HepG2 (cell line): ENCODE measurements at regions not wholly inside any gene's neighbourhood (a gene's known extent, or its start where the extent isn't known, plus 50 kb on each side); places are given as distances from the start of the nearest gene placed in this dataset.
A peak's percentile ranks its signal among the peaks of the same experiment; 100 is the strongest.

Source experiments
- ARID3A ChIP-seq: IDR thresholded peaks from 2 replicates; pipeline ENCODE4 v1.6.1; 2012; ENCODE audit warnings: low read depth, low read length, improper control_type of control experiment
- BRD4 ChIP-seq: sonication (generic); formaldehyde crosslinking; IDR thresholded peaks from 2 replicates; pipeline ENCODE4 v1.4.0; 2020; ENCODE audit warnings: missing genetic modification reagents
- CBX2 ChIP-seq, 2 experiments: fragments of 200-600 bp in 1 of 2; sonication (generic); formaldehyde crosslinking in 1 of 2; IDR thresholded peaks; 2 replicates each; pipeline versions ENCODE4 v1.7.0 to v1.8.1; 2018 to 2022; ENCODE audit warnings: low read depth in 2 of 2, low read length in 1 of 2, mild to moderate bottlenecking in 1 of 2, missing genetic modification reagents in 1 of 2
- CSRNP1 ChIP-seq: sonication (generic); formaldehyde crosslinking; IDR thresholded peaks from 2 replicates; pipeline ENCODE4 v1.8.1; 2023; ENCODE audit warnings: mild to moderate bottlenecking, missing genetic modification reagents
- GLI4 ChIP-seq: sonication (generic); formaldehyde crosslinking; IDR thresholded peaks from 2 replicates; pipeline ENCODE4 v1.5.1; 2020; ENCODE audit warnings: missing genetic modification reagents, mild to moderate bottlenecking, moderate library complexity, borderline replicate concordance
- MTA1 ChIP-seq: sonication (generic); formaldehyde crosslinking; IDR thresholded peaks from 2 replicates; pipeline ENCODE4 v1.4.0; 2020; ENCODE audit warnings: missing genetic modification reagents, mild to moderate bottlenecking, borderline replicate concordance
- NBN ChIP-seq: fragments of 450-650 bp; conservative IDR thresholded peaks from 2 replicates; pipeline ENCODE4 v1.6.1; 2017
- NCOA5 ChIP-seq: sonication (generic); formaldehyde crosslinking; IDR thresholded peaks from 2 replicates; pipeline ENCODE4 v1.4.0; 2020; ENCODE audit warnings: missing genetic modification reagents
- NFIC ChIP-seq: IDR thresholded peaks from 2 replicates; pipeline ENCODE4 v1.6.1; 2012; ENCODE audit warnings: mild to moderate bottlenecking, low read length, inconsistent platforms
- PREB ChIP-seq: sonication (generic); formaldehyde crosslinking; IDR thresholded peaks from 2 replicates; pipeline ENCODE4 v1.4.0; 2020; ENCODE audit warnings: missing genetic modification reagents
- ZBTB10 ChIP-seq: sonication (generic); formaldehyde crosslinking; IDR thresholded peaks from 2 replicates; pipeline ENCODE4 v1.4.0; 2020; ENCODE audit warnings: missing genetic modification reagents, borderline replicate concordance
- ZFX ChIP-seq: sonication (generic); formaldehyde crosslinking; IDR thresholded peaks from 2 replicates; pipeline ENCODE4 v1.4.0; 2020; ENCODE audit warnings: mild to moderate bottlenecking, low read depth, missing genetic modification reagents, moderate library complexity
- ZNF362 ChIP-seq: sonication (generic); formaldehyde crosslinking; IDR thresholded peaks from 2 replicates; pipeline ENCODE4 v1.4.0; 2020; ENCODE audit warnings: missing genetic modification reagents, mild to moderate bottlenecking, borderline replicate concordance
- ZNF501 ChIP-seq: sonication (generic); formaldehyde crosslinking; IDR thresholded peaks from 2 replicates; pipeline ENCODE4 v1.5.1; 2020; ENCODE audit warnings: mild to moderate bottlenecking, moderate library complexity, missing genetic modification reagents
- ZNF550 ChIP-seq: sonication (generic); formaldehyde crosslinking; IDR thresholded peaks from 2 replicates; pipeline ENCODE4 v1.4.0; 2020; ENCODE audit warnings: mild to moderate bottlenecking, missing genetic modification reagents, borderline replicate concordance
- ZNF563 ChIP-seq: sonication (generic); formaldehyde crosslinking; IDR thresholded peaks from 2 replicates; pipeline ENCODE4 v1.8.0; 2022; ENCODE audit warnings: mild to moderate bottlenecking, moderate library complexity, missing genetic modification reagents
- ZNF605 ChIP-seq: sonication (generic); formaldehyde crosslinking; IDR thresholded peaks from 2 replicates; pipeline ENCODE4 v1.8.0; 2022; ENCODE audit warnings: mild to moderate bottlenecking, missing genetic modification reagents
- ZNF639 ChIP-seq: conservative IDR thresholded peaks from 2 replicates; pipeline ENCODE4 v1.6.1; 2018; ENCODE audit warnings: missing genetic modification reagents
- ZNF720 ChIP-seq: sonication (generic); formaldehyde crosslinking; IDR thresholded peaks from 2 replicates; pipeline ENCODE4 v1.4.0; 2020; ENCODE audit warnings: missing genetic modification reagents
- ZNF792 ChIP-seq: IDR thresholded peaks from 2 replicates; pipeline ENCODE4 v1.6.1; 2016
- ZSCAN20 ChIP-seq: sonication (generic); formaldehyde crosslinking; IDR thresholded peaks from 2 replicates; pipeline ENCODE4 v1.4.0; 2020; ENCODE audit warnings: missing genetic modification reagents, mild to moderate bottlenecking, borderline replicate concordance
- ZSCAN30 ChIP-seq: sonication (generic); formaldehyde crosslinking; IDR thresholded peaks from 2 replicates; pipeline ENCODE4 v1.5.0; 2020; ENCODE audit warnings: mild to moderate bottlenecking, missing genetic modification reagents

GRCh38 chr2:126982935-126983334 is 84.2 kb downstream of the TEX51 start (continued):
- no peak for TF ChIP-seq ZNF605
- no peak for TF ChIP-seq ZFX (CRISPR knock-in tag)
- TF ChIP-seq ZBTB10 (CRISPR knock-in tag): no peak
- no peak for TF ChIP-seq ZNF362 (CRISPR knock-in tag)
- no peak for TF ChIP-seq PREB
- TF ChIP-seq BRD4 (CRISPR knock-in tag): no peak
- TF ChIP-seq ZNF720 (CRISPR knock-in tag): no peak
- no peak for TF ChIP-seq ZSCAN30 (CRISPR knock-in tag)
- no peak for TF ChIP-seq NCOA5
- TF ChIP-seq CBX2 (IDR thresholded peaks at IDR 0.05; ENCODE audit: low read depth, low read length): no peak
- no peak for TF ChIP-seq CBX2 (CRISPR knock-in tag; IDR thresholded peaks at IDR 0.05; ENCODE audit: low read depth)
- TF ChIP-seq GLI4 (CRISPR knock-in tag): no peak
- no peak for TF ChIP-seq MTA1 (CRISPR knock-in tag)
- no peak for TF ChIP-seq ZNF639 (CRISPR knock-in tag)
- TF ChIP-seq ZSCAN20 (CRISPR knock-in tag): peak; percentile 47; the same call in 1 of the 2 replicates
- TF ChIP-seq ZNF550: no peak
- no peak for TF ChIP-seq NBN
- TF ChIP-seq ZNF563 (CRISPR knock-in tag): no peak
- no peak for TF ChIP-seq CSRNP1 (CRISPR knock-in tag)
- TF ChIP-seq NFIC: no peak
- TF ChIP-seq ZNF792 (CRISPR knock-in tag): peak; percentile 68; the same call in 1 of the 2 replicates
- TF ChIP-seq ZNF501: 0 out of 2 replicates have a peak, but pooled peaks have one; percentile 45
- TF ChIP-seq ARID3A: 0 out of 2 replicates have a peak, but pooled peaks have one; percentile 31
